HepG2 (cell line): ENCODE measurements at regions not wholly inside any gene's neighbourhood (a gene's known extent, or its start where the extent isn't known, plus 50 kb on each side); places are given as distances from the start of the nearest gene placed in this dataset.

Source experiments
- BCL6 ChIP-seq: IDR thresholded peaks from 2 replicates; pipeline ENCODE4 v1.6.1; 2016; ENCODE audit warnings: missing genetic modification reagents, missing compliant biosample characterization
- DZIP1 ChIP-seq: sonication (generic); formaldehyde crosslinking; IDR thresholded peaks from 2 replicates; pipeline ENCODE4 v1.5.0; 2020; ENCODE audit warnings: mild to moderate bottlenecking, missing genetic modification reagents
- ELK4 ChIP-seq: sonication (generic); formaldehyde crosslinking; IDR thresholded peaks from 2 replicates; pipeline ENCODE4 v1.9.0; 2021; ENCODE audit warnings: missing genetic modification reagents, borderline replicate concordance
- HMG20A ChIP-seq: IDR thresholded peaks from 2 replicates; pipeline ENCODE4 v1.6.1; 2016; ENCODE audit warnings: borderline replicate concordance
- PHF20 ChIP-seq: sonication (generic); formaldehyde crosslinking; IDR thresholded peaks from 2 replicates; pipeline ENCODE4 v1.5.0; 2020; ENCODE audit warnings: mild to moderate bottlenecking, missing genetic modification reagents
- SIX1 ChIP-seq: sonication (generic); formaldehyde crosslinking; IDR thresholded peaks from 2 replicates; pipeline ENCODE4 v1.4.0; 2020; ENCODE audit warnings: missing genetic modification reagents, borderline replicate concordance
- SIX4 ChIP-seq: sonication (generic); formaldehyde crosslinking; IDR thresholded peaks from 2 replicates; pipeline ENCODE4 v1.4.0; 2020; ENCODE audit warnings: missing genetic modification reagents
- TAF1 ChIP-seq: sonication (generic); formaldehyde crosslinking; IDR thresholded peaks from 2 replicates; pipeline ENCODE4 v1.4.0; 2020; ENCODE audit warnings: missing genetic modification reagents
- ZBTB39 ChIP-seq: sonication (generic); formaldehyde crosslinking; IDR thresholded peaks from 2 replicates; pipeline ENCODE4 v1.5.0; 2020; ENCODE audit warnings: missing genetic modification reagents
- ZFX ChIP-seq: sonication (generic); formaldehyde crosslinking; IDR thresholded peaks from 2 replicates; pipeline ENCODE4 v1.4.0; 2020; ENCODE audit warnings: mild to moderate bottlenecking, low read depth, missing genetic modification reagents, moderate library complexity
- ZNF335 ChIP-seq: sonication (generic); formaldehyde crosslinking; IDR thresholded peaks from 2 replicates; pipeline ENCODE4 v1.4.0; 2020; ENCODE audit warnings: missing genetic modification reagents
- ZNF362 ChIP-seq: sonication (generic); formaldehyde crosslinking; IDR thresholded peaks from 2 replicates; pipeline ENCODE4 v1.4.0; 2020; ENCODE audit warnings: missing genetic modification reagents, mild to moderate bottlenecking, borderline replicate concordance

GRCh38 chr2:8590938-8591337 lies 90.9 kb upstream of the ID2 start (continued):
- TF ChIP-seq ZNF335 (CRISPR knock-in tag) (no peak), TAF1 (CRISPR knock-in tag) (no peak), SIX4 (peak; percentile 81), ZFX (no peak), ELK4 (no peak), HMG20A (CRISPR knock-in tag) (peak; percentile 25; the same call in 1 of the 2 replicates), BCL6 (CRISPR knock-in tag) (peak; percentile 87), PHF20 (CRISPR knock-in tag) (no peak), SIX1 (CRISPR knock-in tag) (peak; percentile 89; the same call in 1 of the 2 replicates), ZBTB39 (CRISPR knock-in tag) (no peak), ZNF362 (CRISPR knock-in tag) (no peak), DZIP1 (CRISPR knock-in tag) (no peak)
